HL-60 (cell line): ENCODE measurements at regions not wholly inside any gene's neighbourhood (a gene's known extent, or its start where the extent isn't known, plus 50 kb on each side); places are given as distances from the start of the nearest gene placed in this dataset.
"Not testable (repeated sequence)": the region's sequence is repeated elsewhere in the genome, so short reads cannot be mapped to it uniquely, and the experiment has no call there.

ENCODE experiments used
- CTCF ChIP-seq: IDR thresholded peaks from one replicate; pipeline ENCODE4 v1.5.1; 2011; ENCODE audit warnings: low read length, control low read depth, inconsistent platforms; ENCODE audit not compliant: insufficient read depth
- GABPA ChIP-seq: IDR thresholded peaks from 2 replicates; pipeline ENCODE4 v1.6.1; 2012; ENCODE audit warnings: low read depth
- POLR2AphosphoS5 ChIP-seq: IDR thresholded peaks from 2 replicates; pipeline ENCODE4 v1.6.1; 2012; ENCODE audit warnings: low read depth

GRCh38 chr14:19096876-19097275 is 129.6 kb downstream of the POTEM start:
- TF ChIP-seq CTCF, POLR2AphosphoS5, GABPA: not testable (repeated sequence)
